Left hindlimb (tissue), 1 donor: ENCODE measurements at regions not wholly inside any gene's neighbourhood (a gene's known extent, or its start where the extent isn't known, plus 50 kb on each side); places are given as distances from the start of the nearest gene placed in this dataset.
"Not testable (repeated sequence)": the region's sequence is repeated elsewhere in the genome, so short reads cannot be mapped to it uniquely, and the experiment has no call there.

ENCODE experiments used
- DNase-seq: peaks from one replicate; pipeline ENCODE4 v3.0.0-alpha.2; 2018

DNA sequence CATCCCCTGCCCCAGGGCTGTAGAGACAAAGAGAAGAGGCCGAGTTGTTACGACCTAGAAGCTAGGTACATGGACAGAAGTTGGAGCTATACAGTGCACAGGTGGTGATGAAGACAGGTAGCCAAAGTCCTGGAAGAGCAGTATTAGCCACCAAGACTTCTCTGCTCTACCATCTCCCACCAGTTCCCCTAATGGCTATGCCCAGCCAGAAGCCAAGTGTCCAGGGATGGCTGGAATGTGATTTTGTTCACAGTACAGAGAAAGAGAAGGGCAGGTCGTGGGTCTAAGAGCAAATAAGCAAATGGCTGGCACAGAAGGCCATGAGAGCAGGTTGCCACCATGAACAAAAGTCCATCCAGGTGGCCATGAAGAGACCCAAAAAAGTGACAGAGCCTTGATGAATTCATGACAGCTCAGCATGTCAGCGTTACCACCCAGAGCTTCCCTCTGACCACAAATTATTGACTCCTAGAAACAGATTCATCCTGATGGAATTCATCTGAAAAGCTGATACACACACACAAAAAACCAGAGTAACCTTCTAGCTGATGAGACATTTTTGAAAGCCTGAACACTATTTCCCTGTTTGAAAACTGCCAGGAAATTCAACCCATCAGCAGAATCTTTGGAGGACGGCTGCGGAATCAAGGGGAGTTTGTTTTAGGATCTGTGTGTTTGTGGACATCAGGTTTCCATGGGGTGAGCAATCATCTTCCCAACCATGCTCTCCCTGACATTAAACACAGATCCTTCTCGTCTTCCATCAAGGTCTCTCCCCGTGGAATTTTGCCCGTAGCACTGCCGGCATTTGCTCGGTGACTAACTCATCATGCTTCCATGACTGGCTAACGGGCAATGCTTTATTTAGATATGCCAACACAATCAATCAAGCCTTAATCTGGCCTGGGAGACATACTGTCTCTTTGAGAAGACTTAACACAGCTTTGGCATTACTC lies 906.7 kb upstream of the AUTS2 start:
- no peak for DNase-seq

DNA sequence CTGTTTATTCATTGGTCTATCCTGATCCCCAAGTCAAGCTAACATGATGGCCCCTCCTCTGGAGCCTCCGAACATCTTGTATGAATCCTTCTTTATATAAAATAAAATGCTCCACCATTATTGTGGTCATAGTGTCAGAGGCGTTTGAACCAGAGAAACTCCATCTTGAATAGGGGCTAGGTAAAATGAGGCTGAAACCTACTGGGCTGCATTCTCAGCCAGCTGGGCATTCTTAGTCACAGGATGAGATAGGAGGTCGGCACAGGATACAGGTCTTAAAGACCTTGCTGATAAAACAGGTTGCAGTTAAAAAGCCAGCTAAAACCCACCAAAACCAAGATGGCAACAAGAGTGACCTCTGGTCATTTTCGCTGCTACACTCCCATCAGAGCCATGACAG lies 905.8 kb upstream of the AUTS2 start:
- no peak for DNase-seq

DNA sequence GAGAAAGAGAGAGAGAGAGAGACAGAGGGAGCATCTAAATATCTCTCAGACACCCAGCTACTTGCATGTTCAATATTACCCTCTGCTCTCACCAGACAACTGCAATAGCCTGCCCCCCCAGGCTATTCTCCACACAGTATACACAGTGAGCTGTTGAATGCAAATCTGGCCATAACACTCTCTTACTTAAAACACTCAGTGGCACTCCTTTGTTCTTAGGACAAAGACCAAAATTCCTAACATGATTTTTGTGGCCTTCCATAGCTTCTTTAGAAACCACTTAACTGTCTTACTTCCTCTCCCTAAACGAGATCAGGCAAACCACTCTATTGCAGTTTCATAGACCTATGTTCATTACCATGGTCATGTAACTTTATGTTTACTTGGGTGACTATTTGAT lies 903.6 kb upstream of the AUTS2 start:
- DNase-seq = no peak

DNA sequence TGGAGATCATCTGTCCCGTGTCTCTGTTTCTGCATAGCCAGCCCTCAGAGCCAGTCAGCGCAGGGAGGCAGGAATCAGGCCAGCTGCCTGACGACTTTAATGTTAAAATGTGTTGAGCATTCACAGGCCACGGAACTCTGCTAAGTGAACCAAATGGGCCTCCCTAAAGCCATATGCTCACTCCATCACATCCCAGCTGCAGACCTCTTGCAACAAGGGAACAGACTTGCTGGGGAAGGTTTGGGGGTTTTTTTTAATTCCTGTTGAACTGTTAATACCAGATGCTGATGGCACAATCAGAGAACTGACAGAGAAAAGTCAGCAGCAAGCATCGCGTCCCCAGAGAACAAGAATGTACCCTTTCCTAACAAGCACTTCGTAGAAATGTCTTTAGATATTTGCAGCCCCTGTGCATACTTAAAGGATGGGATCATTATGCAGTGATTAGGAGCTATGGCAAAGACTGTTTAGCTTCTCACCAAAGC lies 900.4 kb upstream of the AUTS2 start:
- no peak for DNase-seq

DNA sequence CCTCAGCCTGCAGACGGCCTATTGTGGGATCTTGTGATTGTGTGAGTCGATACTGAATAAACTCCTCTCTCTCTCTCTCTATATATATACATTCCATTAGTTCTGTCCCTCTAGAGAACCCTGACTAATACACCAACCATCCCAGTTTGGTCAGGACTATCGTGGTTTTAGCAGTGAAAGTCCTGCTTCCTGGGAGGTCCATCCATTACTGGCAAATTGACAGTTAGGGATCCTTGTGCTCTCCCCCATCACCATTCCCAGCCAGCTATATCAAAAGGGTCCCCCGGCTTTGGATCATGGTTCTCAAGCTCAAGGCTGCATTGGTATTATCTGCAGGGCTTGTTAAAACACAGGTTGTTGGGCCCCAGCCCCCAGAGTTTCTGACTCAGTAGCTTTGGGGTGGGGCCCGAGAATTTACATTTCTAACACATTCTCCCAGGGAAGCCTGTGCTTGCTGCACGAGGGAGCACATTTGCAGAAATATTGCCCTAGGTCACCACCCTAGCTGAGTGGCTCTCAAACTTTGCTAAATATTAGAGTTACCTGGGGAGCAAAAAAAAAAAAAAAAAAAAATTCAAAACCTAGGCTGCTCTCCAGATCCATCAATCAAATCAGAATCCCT lies 899.1 kb upstream of the AUTS2 start:
- DNase-seq = no peak

DNA sequence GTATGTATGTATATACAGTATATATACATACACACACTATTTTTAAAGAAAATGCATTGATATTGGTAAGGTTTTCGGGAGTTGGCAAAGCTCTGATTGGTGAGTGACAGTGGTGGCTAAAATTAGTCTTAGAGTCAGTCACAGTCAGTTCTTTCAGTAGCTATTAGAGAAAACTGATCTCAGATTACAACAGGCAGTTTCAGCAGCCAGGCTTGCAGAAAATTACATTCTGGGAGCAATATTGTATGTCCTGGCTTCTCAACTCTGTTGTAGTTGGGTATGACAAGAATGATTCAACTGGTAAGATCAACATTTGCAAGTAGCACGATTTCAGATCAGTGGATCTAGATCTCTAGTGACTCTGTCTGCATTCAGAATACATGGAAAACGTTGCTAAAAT lies 897.9 kb upstream of the AUTS2 start:
- no peak for DNase-seq

DNA sequence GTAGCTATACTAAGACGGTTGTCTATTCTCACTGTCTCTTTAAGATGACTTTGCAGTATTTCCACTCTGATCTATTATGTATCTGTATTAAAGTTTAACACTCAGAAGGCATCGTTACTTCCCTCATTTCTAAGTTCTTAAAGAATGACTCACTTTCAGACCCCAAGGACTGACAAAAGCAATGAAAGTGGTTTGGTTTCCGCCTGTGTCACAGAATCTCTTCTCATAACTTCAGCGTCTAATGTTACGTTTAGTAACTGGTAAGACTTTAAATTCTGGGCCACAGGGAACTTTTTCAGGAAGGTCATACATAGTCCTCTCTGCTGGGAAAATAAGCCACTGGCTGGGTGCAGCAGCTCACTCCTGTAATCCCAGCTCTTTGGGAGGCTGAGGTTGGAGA lies 892.0 kb upstream of the AUTS2 start:
- no peak for DNase-seq

DNA sequence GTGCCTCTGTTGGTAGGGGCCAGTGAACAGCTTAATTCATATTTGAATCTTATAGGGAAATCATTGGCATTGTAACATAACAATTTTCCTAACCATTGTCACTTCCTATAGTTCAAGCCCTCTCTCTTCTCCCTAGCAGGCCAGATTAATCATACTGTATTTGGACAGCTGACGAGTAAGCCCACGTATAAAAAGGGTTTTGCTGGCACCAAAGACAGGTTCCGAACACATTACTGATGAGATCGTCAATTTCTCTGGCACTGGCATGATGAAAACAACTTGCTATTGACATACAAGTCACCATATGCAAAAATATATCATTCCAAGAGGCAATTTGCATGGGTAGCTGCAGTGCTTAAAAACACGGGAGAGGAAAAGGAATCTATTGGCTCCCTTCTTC lies 891.1 kb upstream of the AUTS2 start:
- no peak for DNase-seq

DNA sequence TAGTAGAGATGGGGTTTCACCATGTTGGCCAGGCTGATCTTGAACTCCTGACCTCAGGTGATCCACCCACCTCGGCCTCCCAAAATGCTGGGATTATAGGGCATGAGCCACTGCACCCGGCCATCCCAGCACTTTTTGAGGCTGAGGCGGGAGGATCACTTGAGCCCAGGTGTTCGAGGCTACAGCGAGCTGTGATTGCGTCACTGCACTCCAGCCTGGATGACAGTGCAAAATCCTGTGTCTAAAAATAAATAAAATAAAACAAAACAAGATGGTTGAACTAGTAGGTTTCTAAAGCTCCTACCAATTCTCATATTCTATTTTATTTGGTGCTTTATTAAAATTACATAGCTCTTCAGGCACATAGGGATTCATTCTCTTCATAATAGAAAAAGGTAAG lies 890.3 kb upstream of the AUTS2 start:
- no peak for DNase-seq

DNA sequence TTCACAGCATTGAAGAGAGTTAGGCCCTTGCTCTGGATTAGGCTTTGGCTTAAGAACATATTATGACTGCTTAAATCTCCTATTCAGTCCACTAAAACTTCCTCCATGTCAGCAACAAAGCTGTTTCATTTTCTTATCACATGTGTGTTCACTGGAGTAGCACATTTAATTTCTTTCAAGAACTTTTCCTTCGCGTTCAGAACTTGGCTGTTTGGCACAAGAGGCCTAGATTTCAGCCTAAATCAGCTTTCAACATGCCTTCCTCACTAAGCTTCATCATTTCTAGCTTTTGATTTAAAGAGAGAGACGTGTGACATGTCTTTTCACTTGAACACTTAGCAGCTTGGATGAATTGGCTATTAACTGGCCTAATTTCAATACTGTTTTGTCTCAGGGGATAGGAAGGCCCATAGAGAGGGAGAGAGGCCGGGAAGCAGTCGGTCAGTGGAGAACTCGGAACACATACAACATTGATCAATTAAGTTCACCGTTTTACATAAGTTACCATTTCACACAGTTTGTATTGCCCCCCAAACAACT lies 885.2 kb upstream of the AUTS2 start:
- DNase-seq = no peak

DNA sequence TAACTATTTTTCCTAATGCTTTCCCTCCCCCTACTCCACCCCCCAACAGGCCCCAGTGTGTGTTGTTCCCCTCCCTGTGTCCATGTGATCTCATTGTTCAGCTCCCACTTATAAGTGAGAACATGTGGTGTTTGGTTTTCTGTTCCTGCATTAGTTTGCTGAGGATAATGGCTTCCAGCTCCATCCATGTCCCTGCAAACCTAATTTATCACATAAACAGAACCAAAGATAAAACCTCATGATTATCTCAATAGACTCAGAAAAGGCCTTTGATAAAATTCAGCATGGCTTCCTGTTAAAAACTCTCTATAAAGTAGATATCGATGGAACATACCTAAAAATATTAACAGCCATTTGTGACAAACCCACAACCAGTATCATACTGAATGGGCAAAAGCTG lies 884.1 kb upstream of the AUTS2 start:
- not testable (repeated sequence) for DNase-seq

DNA sequence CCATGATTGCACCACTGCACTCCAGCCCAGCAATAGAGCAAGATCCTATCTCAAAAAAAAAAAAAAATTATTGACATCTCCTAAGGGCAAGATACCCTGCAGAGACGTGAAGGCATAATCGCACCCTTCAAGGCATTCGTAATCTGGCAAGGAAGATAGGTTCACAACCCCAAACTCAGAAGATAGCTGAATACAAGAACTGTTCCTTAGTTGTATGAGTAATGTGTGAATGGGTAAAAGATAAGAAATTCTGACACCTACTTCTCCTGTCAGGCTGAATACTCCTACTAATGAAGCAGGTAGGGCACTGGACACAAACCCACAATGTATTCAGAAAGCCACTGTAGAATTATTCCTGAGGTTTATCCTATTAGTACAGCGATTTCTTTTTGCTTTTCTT lies 882.4 kb upstream of the AUTS2 start:
- no peak for DNase-seq

DNA sequence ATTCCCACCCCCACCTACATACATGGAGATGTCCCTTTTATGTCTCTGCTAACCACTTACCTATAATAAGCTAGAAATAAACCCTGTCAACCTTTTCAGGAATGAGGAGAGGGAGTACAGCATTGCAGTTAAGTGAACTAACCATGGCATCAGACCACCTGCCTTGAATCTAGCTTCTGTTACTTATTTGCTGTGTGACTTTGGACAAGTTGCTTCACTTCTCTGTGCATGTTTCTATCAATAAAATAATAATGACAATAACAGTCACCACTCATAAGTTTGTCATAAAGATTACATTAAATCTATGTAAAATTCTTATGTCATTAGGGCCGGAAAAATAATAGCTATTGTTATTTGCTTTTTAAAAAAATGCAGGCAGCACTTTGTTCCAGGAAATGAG lies 881.1 kb upstream of the AUTS2 start:
- no peak for DNase-seq

DNA sequence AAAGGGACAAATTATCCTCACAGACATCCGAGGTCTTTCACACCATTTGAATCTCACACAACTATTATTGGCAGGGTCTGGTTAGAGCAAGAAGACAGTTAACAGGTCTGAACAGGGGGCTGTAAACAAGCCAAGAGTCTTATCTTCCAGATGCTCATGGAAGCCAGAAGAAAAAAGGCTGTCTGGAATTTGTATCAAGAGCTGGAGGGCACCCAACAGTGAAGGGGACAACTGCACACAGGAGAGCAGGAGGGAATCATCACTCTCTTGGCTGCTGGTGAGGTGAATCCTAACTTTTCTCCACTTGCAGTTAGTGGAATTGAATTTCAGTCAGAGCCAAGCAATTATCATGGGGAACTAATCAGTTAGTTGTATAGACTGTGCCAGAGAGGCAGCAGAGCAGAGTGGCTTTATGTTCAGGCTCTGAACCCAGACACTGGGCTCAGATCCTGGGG lies 880.2 kb upstream of the AUTS2 start:
- DNase-seq = no peak

DNA sequence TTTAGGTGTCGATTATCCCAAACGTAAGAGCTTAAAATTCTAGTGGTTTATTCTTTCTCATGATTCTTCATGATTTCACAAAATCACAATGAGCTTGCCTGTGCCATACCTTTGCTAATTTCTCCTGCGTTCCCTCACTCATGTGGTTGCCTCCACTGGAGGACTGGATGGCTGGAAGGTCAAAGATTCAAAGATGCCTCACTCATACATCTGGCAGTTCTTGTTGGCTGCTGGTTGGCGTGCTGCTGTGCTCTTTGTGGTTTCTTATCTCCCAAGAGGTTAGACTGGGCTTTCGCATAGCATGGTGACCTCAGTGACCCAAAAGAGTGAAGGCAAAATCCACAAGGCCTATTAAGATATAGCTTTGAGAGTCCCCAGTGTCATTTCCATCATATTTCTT lies 877.6 kb upstream of the AUTS2 start:
- no peak for DNase-seq

DNA sequence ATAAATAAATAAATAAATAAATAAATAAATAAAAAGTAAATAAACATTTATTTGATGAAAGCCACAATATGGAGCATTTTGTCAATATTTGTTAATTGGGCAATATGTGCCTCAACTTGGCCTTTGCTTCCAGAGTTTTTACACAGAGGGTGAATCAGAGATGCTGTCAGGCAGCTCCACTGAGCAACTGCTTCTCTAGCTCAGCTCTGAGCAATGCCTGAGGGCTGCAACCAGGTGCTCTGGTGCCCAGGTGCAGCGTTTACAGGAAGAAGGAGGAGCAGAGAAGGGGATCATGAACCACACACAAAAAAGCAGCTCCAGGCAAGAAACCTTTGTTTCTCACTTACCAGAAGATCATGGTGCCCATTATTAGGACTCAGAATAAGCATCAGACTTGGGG lies 876.2 kb upstream of the AUTS2 start:
- no peak for DNase-seq

DNA sequence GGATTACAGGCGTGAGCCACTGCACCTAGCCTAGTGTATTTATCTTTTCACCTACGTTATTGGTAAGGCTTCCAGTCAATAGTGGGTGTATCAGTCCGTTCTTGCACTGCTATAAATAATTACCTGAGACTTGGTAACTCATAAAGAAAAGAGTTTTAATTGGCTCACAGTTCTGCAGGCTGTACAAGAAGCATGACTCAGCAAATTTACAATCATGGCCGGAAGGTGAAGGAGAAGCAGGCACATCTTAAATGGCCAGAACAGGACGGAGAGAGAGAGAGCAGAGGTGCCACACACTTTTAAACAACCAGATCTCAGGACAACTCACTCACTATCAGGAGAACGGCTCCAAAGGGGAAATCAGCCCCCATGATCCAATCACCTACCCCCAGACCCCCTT lies 873.3 kb upstream of the AUTS2 start:
- no peak for DNase-seq

DNA sequence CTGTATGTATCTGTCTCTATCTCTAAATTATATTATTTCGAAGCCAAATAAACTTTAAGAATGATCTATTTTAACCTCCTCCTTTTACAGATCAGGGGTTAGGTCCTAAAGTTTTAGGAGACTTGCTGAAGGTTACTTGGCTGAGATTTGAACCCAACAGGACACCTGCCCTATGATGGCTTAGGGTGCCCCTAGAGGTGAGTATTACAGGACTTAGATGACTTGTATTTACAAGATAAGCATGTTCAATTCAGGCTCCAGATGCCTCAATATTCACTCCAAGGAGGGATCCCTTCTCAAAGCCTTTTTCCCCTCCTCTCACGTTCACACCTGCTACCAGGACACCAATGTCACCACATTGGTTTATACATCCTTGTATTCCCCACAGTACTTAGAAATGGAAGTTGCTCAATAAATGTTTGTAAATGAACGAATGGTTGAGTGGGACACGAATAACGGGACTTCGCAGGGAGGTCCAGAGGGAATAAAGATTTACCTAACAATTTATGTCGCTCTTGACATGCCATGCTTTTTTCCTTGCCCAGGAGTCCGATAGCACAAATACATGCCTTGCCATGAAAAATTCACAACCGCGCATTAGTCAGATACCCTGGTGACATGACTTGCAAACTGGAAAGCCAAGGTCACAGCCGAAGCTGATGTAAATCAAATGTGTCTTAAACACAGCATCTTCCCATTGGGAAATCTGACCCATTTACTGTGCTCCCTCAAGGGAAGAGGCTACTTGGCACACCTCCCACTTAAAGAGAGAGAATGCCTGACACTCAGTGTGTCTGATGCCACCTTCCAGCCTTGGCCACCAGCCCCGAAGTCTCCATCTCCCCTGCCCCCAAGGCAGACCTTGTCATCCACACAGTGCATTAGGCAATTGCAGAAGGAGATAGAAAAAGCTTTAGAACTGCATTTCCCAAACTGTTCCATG lies 872.2 kb upstream of the AUTS2 start:
- DNase-seq = no peak

DNA sequence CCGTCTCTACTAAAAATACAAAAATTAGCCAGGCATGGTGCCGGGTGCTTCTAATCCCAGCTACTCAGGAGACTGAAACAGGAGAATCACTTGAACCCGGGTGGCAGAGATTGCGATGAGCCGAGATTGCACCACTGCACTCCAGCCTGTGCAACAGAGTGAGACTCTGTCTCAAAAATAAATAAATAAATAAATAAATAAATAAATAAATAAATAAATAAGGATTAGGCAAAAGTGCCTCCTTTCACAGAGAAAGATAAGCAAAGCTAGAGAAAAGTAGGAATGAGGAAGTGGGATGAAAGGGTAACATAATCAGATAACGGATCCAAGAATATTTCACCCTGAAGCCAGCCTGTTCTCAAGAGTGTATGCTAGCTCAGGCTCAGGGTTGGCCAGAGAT lies 869.6 kb upstream of the AUTS2 start:
- DNase-seq = not testable (repeated sequence)

DNA sequence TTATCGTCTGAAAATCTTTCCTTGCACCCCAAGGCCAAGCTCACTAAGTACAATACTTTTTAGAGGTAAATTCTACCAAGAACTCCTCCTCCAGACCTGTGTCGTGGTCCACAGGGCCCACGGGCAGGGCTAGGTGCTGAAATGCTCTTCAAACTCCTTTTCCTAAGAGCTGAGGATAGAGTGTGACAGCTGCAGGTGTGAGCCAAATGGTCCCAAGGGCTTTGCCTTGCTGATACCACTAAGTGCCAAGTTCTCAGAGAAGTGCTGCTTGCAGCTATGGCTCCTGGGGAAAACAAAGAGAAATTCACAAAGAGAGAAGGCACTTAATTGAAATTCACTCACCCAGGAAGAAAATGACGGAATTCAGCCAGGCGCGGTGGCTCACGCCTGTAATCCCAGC lies 868.9 kb upstream of the AUTS2 start:
- no peak for DNase-seq

DNA sequence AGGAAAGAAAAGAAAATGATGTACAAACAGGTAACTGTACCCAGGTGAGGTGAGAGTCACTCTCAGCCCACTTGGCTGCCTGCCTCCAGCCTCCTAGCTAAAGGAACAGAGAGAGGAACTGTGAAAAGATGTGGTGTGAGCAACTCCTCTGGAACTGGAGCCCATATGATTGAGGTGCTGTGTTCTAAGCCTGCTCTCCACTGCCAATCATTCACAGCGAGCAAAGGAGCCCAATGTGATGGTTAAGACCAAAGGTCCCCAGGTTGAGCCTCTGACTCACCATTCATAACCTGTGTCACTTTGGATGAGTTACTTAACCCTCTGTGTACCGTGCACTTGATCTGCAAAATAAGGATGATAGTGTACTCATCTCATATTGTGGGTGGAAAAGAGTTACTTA lies 868.1 kb upstream of the AUTS2 start:
- no peak for DNase-seq

DNA sequence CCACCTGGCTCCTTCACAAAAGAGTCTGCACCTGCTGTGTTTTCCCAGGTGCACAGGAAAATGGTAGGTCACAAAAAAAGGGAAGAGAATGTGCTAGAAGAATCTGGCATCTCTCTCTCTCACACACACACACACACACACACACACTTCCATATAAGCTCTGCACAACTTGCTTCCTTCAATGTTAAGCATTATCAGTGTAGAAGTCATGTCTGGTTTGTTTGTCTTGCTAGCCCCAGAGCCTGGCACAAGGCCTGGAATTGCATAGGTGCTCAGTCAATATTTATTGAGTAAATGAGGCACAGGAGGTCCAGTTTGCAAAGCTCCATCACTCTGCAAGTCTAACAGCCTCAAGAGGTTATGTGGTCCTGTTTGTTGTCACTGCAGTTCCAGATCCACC lies 867.3 kb upstream of the AUTS2 start:
- no peak for DNase-seq
